SU-DHL-6 (cell line): ENCODE measurements at regions not wholly inside any gene's neighbourhood (a gene's known extent, or its start where the extent isn't known, plus 50 kb on each side); places are given as distances from the start of the nearest gene placed in this dataset.

ENCODE experiments used
- EZH2phosphoT487 ChIP-seq: fragments of 200-600 bp; sonication (generic), shearing (Covaris generic); conservative IDR thresholded peaks from 2 replicates; pipeline ENCODE4 v1.6.1; 2018; ENCODE audit warnings: mild to moderate bottlenecking, antibody characterized with exemption, low read length, moderate library complexity, mixed read lengths
- TF ChIP-seq, protein P1 (sequence below): fragments of 200-600 bp; sonication (generic); IDR thresholded peaks from one replicate; pipeline ENCODE4 v1.5.1; 2017; ENCODE audit warnings: antibody characterized with exemption, mild to moderate bottlenecking, low read length, moderate library complexity; ENCODE audit not compliant: insufficient read depth, poor library complexity, severe bottlenecking

DNA sequence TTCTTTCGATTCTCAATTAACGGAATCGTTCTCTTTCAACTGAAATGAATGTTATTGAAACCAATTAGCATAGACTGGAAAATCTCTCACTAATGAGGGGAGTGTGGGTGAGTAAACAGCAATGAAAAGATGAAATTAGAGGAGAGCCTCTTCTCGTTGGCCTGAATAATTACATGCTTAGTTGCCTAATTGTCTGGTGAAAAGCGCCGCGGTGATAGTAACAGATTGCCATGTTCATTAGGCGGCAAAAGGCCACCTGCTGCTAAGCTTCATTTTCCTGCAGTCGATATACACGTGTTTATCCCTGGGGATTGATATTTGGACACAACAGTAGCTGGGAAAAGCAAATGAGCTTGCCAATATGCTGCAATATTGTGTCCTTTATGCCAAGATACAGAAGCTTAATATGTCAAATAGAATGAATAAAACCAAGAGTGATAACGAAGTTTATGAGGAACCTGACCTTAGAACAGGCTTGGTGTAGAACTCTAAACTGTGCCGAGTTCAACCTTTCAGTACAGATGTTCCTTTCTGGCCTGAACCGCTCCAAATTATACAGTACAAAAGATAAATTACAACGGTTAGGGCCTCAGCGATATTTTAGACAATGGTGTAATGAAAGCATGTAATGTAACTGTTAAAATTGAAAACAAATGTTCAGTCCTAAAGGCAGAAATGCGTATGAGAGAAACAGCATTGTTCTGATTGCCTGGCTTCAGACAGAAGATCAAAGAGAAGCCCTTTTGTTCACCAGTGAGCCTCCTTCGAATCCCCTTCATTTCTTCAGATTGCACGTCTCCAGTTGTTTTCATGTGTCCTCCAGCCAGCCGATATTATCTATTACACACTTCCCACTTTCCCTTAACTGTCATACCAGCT is 185.2 kb downstream of the SHOX2 start:
- no peak for TF ChIP-seq EZH2phosphoT487
- TF ChIP-seq, protein P1, sequence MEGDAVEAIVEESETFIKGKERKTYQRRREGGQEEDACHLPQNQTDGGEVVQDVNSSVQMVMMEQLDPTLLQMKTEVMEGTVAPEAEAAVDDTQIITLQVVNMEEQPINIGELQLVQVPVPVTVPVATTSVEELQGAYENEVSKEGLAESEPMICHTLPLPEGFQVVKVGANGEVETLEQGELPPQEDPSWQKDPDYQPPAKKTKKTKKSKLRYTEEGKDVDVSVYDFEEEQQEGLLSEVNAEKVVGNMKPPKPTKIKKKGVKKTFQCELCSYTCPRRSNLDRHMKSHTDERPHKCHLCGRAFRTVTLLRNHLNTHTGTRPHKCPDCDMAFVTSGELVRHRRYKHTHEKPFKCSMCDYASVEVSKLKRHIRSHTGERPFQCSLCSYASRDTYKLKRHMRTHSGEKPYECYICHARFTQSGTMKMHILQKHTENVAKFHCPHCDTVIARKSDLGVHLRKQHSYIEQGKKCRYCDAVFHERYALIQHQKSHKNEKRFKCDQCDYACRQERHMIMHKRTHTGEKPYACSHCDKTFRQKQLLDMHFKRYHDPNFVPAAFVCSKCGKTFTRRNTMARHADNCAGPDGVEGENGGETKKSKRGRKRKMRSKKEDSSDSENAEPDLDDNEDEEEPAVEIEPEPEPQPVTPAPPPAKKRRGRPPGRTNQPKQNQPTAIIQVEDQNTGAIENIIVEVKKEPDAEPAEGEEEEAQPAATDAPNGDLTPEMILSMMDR = no peak
